IMR-90 (cell line): ENCODE measurements at regions not wholly inside any gene's neighbourhood (a gene's known extent, or its start where the extent isn't known, plus 50 kb on each side); places are given as distances from the start of the nearest gene placed in this dataset.

Source experiments
- ATAC-seq: fragments of 200-7000 bp; cut with Tn5 transposase; 2 replicates; pipeline ENCODE4 v1.9.1; 2020; ENCODE audit warnings: low read depth, mild to moderate bottlenecking, moderate library complexity
- BruUV-seq: library from RNA; stranded (reverse); fragments of 400-500 nt; replicated peaks from 2 replicates; lab custom pipeline; 2021; lab: Mats Ljungman, UMichigan
- CTCF ChIA-PET: fragments of 300-600 bp; formaldehyde crosslinking; extraction: SDS; loops from one replicate; lab custom pipeline; 2021; ENCODE audit warnings: antibody characterized with exemption; lab: Yijun Ruan, JAX
- POLR2A ChIA-PET: fragments of 300-600 bp; sonication (Branson Sonifier 250); formaldehyde crosslinking; loops from one replicate; lab custom pipeline; 2022; ENCODE audit warnings: antibody characterized with exemption; ENCODE audit not compliant: unreplicated experiment; lab: Charles Lee
- DNase-seq: peaks from one replicate; pipeline ENCODE4 v3.0.0; 2013
- H2AFZ ChIP-seq: replicated peaks from 2 replicates; pipeline ENCODE3; 2013; ENCODE audit warnings: low read length, mild to moderate bottlenecking; ENCODE audit not compliant: poor library complexity
- H2AK5ac ChIP-seq: 2 replicates; pipeline ENCODE4 v1.6.1; 2013; ENCODE audit warnings: low read depth, low read length, inconsistent platforms
- H2AK9ac ChIP-seq: replicated peaks from 2 replicates; pipeline ENCODE3; 2013; ENCODE audit warnings: mild to moderate bottlenecking, low read depth, low read length, moderate library complexity; ENCODE audit not compliant: poor library complexity
- H2BK120ac ChIP-seq: 2 replicates; pipeline ENCODE4 v1.6.1; 2013; ENCODE audit warnings: low read depth, low read length, inconsistent platforms
- H2BK15ac ChIP-seq: 3 replicates; pipeline ENCODE4 v1.6.1; 2013; ENCODE audit warnings: low read depth, low read length, inconsistent platforms
- H2BK20ac ChIP-seq: 2 replicates; pipeline ENCODE4 v1.6.1; 2013; ENCODE audit warnings: low read depth, mild to moderate bottlenecking, inconsistent platforms, low read length, moderate library complexity
- H2BK5ac ChIP-seq: 2 replicates; pipeline ENCODE4 v1.6.1; 2013; ENCODE audit warnings: mild to moderate bottlenecking, low read depth, low read length, inconsistent platforms; ENCODE audit not compliant: poor library complexity, severe bottlenecking
- H3K14ac ChIP-seq: replicated peaks from 2 replicates; pipeline ENCODE4 v1.6.1; 2013; ENCODE audit warnings: low read depth, low read length, inconsistent platforms
- H3K18ac ChIP-seq: 2 replicates; pipeline ENCODE4 v1.6.1; 2013; ENCODE audit warnings: low read depth, low read length, control low read depth
- H3K23ac ChIP-seq: 2 replicates; pipeline ENCODE4 v1.6.1; 2013; ENCODE audit warnings: low read depth, low read length, inconsistent platforms
- H3K27ac ChIP-seq: 2 replicates; pipeline ENCODE4 v1.5.1; 2013; ENCODE audit warnings: mild to moderate bottlenecking, control low read depth, low read length; ENCODE audit not compliant: insufficient read depth
- H3K27me3 ChIP-seq: 2 replicates; pipeline ENCODE4 v1.6.1; 2013; ENCODE audit warnings: low read length; ENCODE audit not compliant: control insufficient read depth, insufficient read depth
- H3K36me3 ChIP-seq: 2 replicates; pipeline ENCODE4 v1.6.1; 2013; ENCODE audit warnings: low read length, mixed read lengths; ENCODE audit not compliant: control insufficient read depth, insufficient read depth
- H3K4ac ChIP-seq: 2 replicates; pipeline ENCODE4 v1.6.1; 2013; ENCODE audit warnings: low read depth, low read length, inconsistent platforms
- H3K4me1 ChIP-seq: 2 replicates; pipeline ENCODE4 v1.6.1; 2013; ENCODE audit warnings: low read length, mixed read lengths; ENCODE audit not compliant: control insufficient read depth, insufficient read depth
- H3K4me2 ChIP-seq: 2 replicates; pipeline ENCODE4 v1.6.1; 2013; ENCODE audit warnings: low read depth, mild to moderate bottlenecking, control low read depth, low read length, moderate library complexity
- H3K4me3 ChIP-seq: 2 replicates; pipeline ENCODE4 v1.5.1; 2013; ENCODE audit warnings: low read depth, mild to moderate bottlenecking, control low read depth, low read length, moderate library complexity; ENCODE audit not compliant: insufficient read depth
- H3K56ac ChIP-seq: 2 replicates; pipeline ENCODE4 v1.6.1; 2013; ENCODE audit warnings: low read length, inconsistent platforms; ENCODE audit not compliant: insufficient read depth; ENCODE audit errors: extremely low read depth
- H3K79me1 ChIP-seq, 2 experiments: 2 replicates each; pipeline ENCODE4 v1.6.1; 2013; ENCODE audit warnings: low read length in 2 of 2, inconsistent platforms in 1 of 2, low read depth in 1 of 2
- H3K9ac ChIP-seq: 2 replicates; pipeline ENCODE4 v1.6.1; 2013; ENCODE audit warnings: low read depth, low read length, control low read depth
- H3K9me1 ChIP-seq: 2 replicates; pipeline ENCODE4 v1.6.1; 2013; ENCODE audit warnings: low read length, inconsistent platforms; ENCODE audit not compliant: insufficient read depth
- H3K9me3 ChIP-seq: 2 replicates; pipeline ENCODE4 v1.6.1; 2013; ENCODE audit warnings: low read length; ENCODE audit not compliant: control insufficient read depth, insufficient read depth
- H4K20me1 ChIP-seq: 2 replicates; pipeline ENCODE4 v1.6.1; 2013; ENCODE audit warnings: low read length, inconsistent platforms; ENCODE audit not compliant: insufficient read depth
- H4K5ac ChIP-seq: 2 replicates; pipeline ENCODE4 v1.6.1; 2013; ENCODE audit warnings: mild to moderate bottlenecking, low read depth, low read length, control low read depth
- H4K8ac ChIP-seq, 2 experiments: 2 replicates each; pipeline ENCODE4 v1.6.1; 2013; ENCODE audit warnings: low read depth in 2 of 2, low read length in 2 of 2, control low read depth in 1 of 2, inconsistent platforms in 1 of 2
- H4K91ac ChIP-seq: 2 replicates; pipeline ENCODE4 v1.6.1; 2013; ENCODE audit warnings: low read depth, low read length, inconsistent platforms; ENCODE audit not compliant: insufficient read depth
- BHLHE40 ChIP-seq: fragments of 150-350 bp; IDR thresholded peaks from 2 replicates; pipeline ENCODE4 v1.6.1; 2016; ENCODE audit warnings: mild to moderate bottlenecking, low read depth, low read length
- CEBPB ChIP-seq: IDR thresholded peaks from 2 replicates; pipeline ENCODE4 v1.6.1; 2012; ENCODE audit warnings: low read depth, low read length, improper control_type of control experiment
- CHD1 ChIP-seq: IDR thresholded peaks from 2 replicates; pipeline ENCODE4 v1.6.1; 2012; ENCODE audit warnings: low read depth, low read length, improper control_type of control experiment
- CTCF ChIP-seq: conservative IDR thresholded peaks from 2 replicates; pipeline ENCODE4 v1.5.1; 2012; ENCODE audit warnings: mild to moderate bottlenecking, low read depth, low read length, improper control_type of control experiment
- FOS ChIP-seq: fragments of 150-350 bp; IDR thresholded peaks from 2 replicates; pipeline ENCODE4 v1.6.1; 2016; ENCODE audit warnings: low read depth, low read length
- MAFK ChIP-seq: IDR thresholded peaks from 2 replicates; pipeline ENCODE4 v1.6.1; 2012; ENCODE audit warnings: low read depth, low read length, improper control_type of control experiment
- MAZ ChIP-seq: IDR thresholded peaks from 2 replicates; pipeline ENCODE4 v1.6.1; 2012; ENCODE audit warnings: low read depth, mild to moderate bottlenecking, low read length, improper control_type of control experiment, moderate library complexity, borderline replicate concordance
- MXI1 ChIP-seq: IDR thresholded peaks from 2 replicates; pipeline ENCODE4 v1.6.1; 2012; ENCODE audit warnings: low read depth, mild to moderate bottlenecking, low read length, moderate library complexity, borderline replicate concordance
- NFE2L2 ChIP-seq: fragments of 150-350 bp; IDR thresholded peaks from 2 replicates; pipeline ENCODE4 v1.6.1; 2016; ENCODE audit warnings: low read depth, mild to moderate bottlenecking, low read length
- POLR2A ChIP-seq: IDR thresholded peaks from 2 replicates; pipeline ENCODE4 v1.6.1; 2012; ENCODE audit warnings: mild to moderate bottlenecking, low read depth, low read length
- RAD21 ChIP-seq: IDR thresholded peaks from 2 replicates; pipeline ENCODE4 v1.6.1; 2012; ENCODE audit warnings: low read length, improper control_type of control experiment
- RCOR1 ChIP-seq: IDR thresholded peaks from 2 replicates; pipeline ENCODE4 v1.6.1; 2012; ENCODE audit warnings: mild to moderate bottlenecking, low read length, improper control_type of control experiment; ENCODE audit not compliant: insufficient replicate concordance
- RFX5 ChIP-seq: IDR thresholded peaks from 2 replicates; pipeline ENCODE4 v1.8.0; 2012; ENCODE audit warnings: low read depth, mild to moderate bottlenecking, low read length, moderate library complexity
- SMC3 ChIP-seq: fragments of 150-350 bp; IDR thresholded peaks from 2 replicates; pipeline ENCODE4 v1.6.1; 2016; ENCODE audit warnings: low read depth, mild to moderate bottlenecking, antibody characterized with exemption, low read length, moderate library complexity
- WGBS, 2 experiments: methylation state at CpG; one replicate each; pipeline versions ENCODE4 v1.1.5 to v1.1.7; 2013; ENCODE audit warnings: missing lambda C conversion rate in 2 of 2; ENCODE audit not compliant: insufficient read length in 1 of 2; ENCODE audit errors: extremely low coverage in 2 of 2; 5-methylcytosine and 5-hydroxymethylcytosine counted together
- dilution Hi-C: fragments of 300-500 bp; cut with HindIII; formaldehyde crosslinking; loops from one replicate; pipeline ENCODE4 v1.14.3; 2018; ENCODE audit warnings: low sequenced_read_pairs; ENCODE audit not compliant: unreplicated experiment
- in situ Hi-C: fragments of 300-500 bp; cut with MboI; formaldehyde crosslinking; loops from 3 replicates; pipeline ENCODE4 v1.14.3; 2019; ENCODE audit warnings: low sequenced_read_pairs, inconsistent platforms, mixed read lengths
- intact Hi-C: fragments of 100-400 bp; cut with micrococcal nuclease; formaldehyde crosslinking; loops from 2 replicates; pipeline ENCODE4 v1.10.0; 2022
- TF ChIP-seq, protein P1 (sequence below): fragments of 150-350 bp; IDR thresholded peaks from 2 replicates; pipeline ENCODE4 v1.6.1; 2017; ENCODE audit warnings: mild to moderate bottlenecking, antibody characterized with exemption, low read length, low read depth
- TF ChIP-seq, protein P2 (sequence below): fragments of 150-350 bp; IDR thresholded peaks from 2 replicates; pipeline ENCODE4 v1.6.1; 2016; ENCODE audit warnings: low read depth, mild to moderate bottlenecking, low read length, moderate library complexity, borderline replicate concordance

GRCh38 chr9:106017198-106017740, 322.9 kb downstream of the TMEM38B start:
- H3K23ac ChIP-seq, result no peak overlapping the region
- H3K4me2 ChIP-seq, result no peak overlapping the region
- H3K9ac ChIP-seq, result no peak overlapping the region
- CTCF ChIA-PET, result no interaction called here
- H2AFZ ChIP-seq, result no peak overlapping the region
- no peak overlapping the region for H2BK120ac ChIP-seq
- no peak overlapping the region for H2AK5ac ChIP-seq
- BruUV-seq, result no TSS peak
- no peaks in the 10 kb centered on the region for H3K4me1 ChIP-seq
- no peaks in the 10 kb centered on the region for H3K79me1 ChIP-seq
- no peak overlapping the region for H3K4me3 ChIP-seq
- H3K9me3 ChIP-seq, result peaks cover 5% of the 10 kb centered on the region; the same call in 1 of the 2 replicates
- no peak overlapping the region for H2BK5ac ChIP-seq
- H2BK20ac ChIP-seq, result no peak overlapping the region
- no peak overlapping the region for H4K8ac ChIP-seq
- no peak for DNase-seq
- no peaks in the 10 kb centered on the region for H3K36me3 ChIP-seq
- in situ Hi-C loops, result no loop called here
- intact Hi-C loops, result no loop called here
- no peaks in the 10 kb centered on the region for H3K27me3 ChIP-seq
- WGBS, 2 experiments, result no CpG with 5 or more reads among the region's 4 CpGs
- no peak overlapping the region for H2BK15ac ChIP-seq
- H4K5ac ChIP-seq, result no peak overlapping the region
- no peak overlapping the region for H3K14ac ChIP-seq
- TF ChIP-seq SMC3 (no peak), POLR2A (no peak), RAD21 (no peak), MXI1 (no peak), RFX5 (no peak), CHD1 (no peak), MAFK (no peak), CEBPB (no peak), BHLHE40 (no peak), MAZ (no peak), NFE2L2 (no peak), CTCF (no peak), FOS (no peak), RCOR1 (no peak)
- TF ChIP-seq, protein P1, sequence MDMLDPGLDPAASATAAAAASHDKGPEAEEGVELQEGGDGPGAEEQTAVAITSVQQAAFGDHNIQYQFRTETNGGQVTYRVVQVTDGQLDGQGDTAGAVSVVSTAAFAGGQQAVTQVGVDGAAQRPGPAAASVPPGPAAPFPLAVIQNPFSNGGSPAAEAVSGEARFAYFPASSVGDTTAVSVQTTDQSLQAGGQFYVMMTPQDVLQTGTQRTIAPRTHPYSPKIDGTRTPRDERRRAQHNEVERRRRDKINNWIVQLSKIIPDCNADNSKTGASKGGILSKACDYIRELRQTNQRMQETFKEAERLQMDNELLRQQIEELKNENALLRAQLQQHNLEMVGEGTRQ, result no peak
- TF ChIP-seq, protein P2, sequence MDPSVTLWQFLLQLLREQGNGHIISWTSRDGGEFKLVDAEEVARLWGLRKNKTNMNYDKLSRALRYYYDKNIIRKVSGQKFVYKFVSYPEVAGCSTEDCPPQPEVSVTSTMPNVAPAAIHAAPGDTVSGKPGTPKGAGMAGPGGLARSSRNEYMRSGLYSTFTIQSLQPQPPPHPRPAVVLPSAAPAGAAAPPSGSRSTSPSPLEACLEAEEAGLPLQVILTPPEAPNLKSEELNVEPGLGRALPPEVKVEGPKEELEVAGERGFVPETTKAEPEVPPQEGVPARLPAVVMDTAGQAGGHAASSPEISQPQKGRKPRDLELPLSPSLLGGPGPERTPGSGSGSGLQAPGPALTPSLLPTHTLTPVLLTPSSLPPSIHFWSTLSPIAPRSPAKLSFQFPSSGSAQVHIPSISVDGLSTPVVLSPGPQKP, result no peak
- dilution Hi-C loops, result no loop called here
- H3K27ac ChIP-seq, result no peak overlapping the region
- no peak overlapping the region for H2AK9ac ChIP-seq
- no peak for ATAC-seq
- H3K4ac ChIP-seq, result no peak overlapping the region
- H3K9me1 ChIP-seq, result no peaks in the 10 kb centered on the region
- no peak overlapping the region for H4K91ac ChIP-seq
- H3K18ac ChIP-seq, result no peak overlapping the region
- H4K20me1 ChIP-seq, result no peaks in the 10 kb centered on the region
- H3K56ac ChIP-seq, result no peak overlapping the region
- POLR2A ChIA-PET, result no interaction called here
